Kidney (tissue), 13 donors: ENCODE measurements at regions not wholly inside any gene's neighbourhood (a gene's known extent, or its start where the extent isn't known, plus 50 kb on each side); places are given as distances from the start of the nearest gene placed in this dataset.

ENCODE experiments used
- DNase-seq, 5 donors: peaks; one replicate each; pipeline ENCODE4 v3.0.0-alpha.2; 2013 to 2020
- FAIRE-seq: peaks from 2 replicates; lab custom pipeline; 2012; peaks lifted over from hg19 to GRCh38; lab: Jason Lieb, UNC
- H3K27ac ChIP-seq, 2 donors: one replicate each; pipeline ENCODE4 v1.7.0; 2013; ENCODE audit warnings: low read depth in 2 of 2, low read length in 2 of 2, inconsistent platforms in 1 of 2
- H3K27me3 ChIP-seq: one replicate; pipeline ENCODE4 v1.7.1; 2013; ENCODE audit warnings: low read length, inconsistent platforms; ENCODE audit not compliant: control insufficient read depth, insufficient read depth
- H3K36me3 ChIP-seq, 3 donors: one replicate each; pipeline versions ENCODE4 v1.7.0 to v1.7.1; 2013; ENCODE audit warnings: low read length in 3 of 3, control low read depth in 1 of 3, inconsistent platforms in 1 of 3; ENCODE audit not compliant: insufficient read depth in 3 of 3, control insufficient read depth in 2 of 3
- H3K4me1 ChIP-seq, 3 donors: one replicate each; pipeline versions ENCODE4 v1.7.0 to v1.7.1; 2013; ENCODE audit warnings: low read length in 3 of 3, inconsistent platforms in 1 of 3, low read depth in 1 of 3; ENCODE audit not compliant: control insufficient read depth in 2 of 3, insufficient read depth in 2 of 3
- H3K4me3 ChIP-seq, 3 donors: one replicate each; pipeline versions ENCODE4 v1.7.0 to v1.8.1; 2013; ENCODE audit warnings: low read length in 3 of 3, control low read depth in 1 of 3, inconsistent platforms in 1 of 3
- H3K9ac ChIP-seq, 3 donors: one replicate each; pipeline versions ENCODE4 v1.7.0 to v1.7.1; 2013; ENCODE audit warnings: low read length in 3 of 3, control low read depth in 1 of 3, inconsistent platforms in 1 of 3
- H3K9me3 ChIP-seq, 3 donors: one replicate each; pipeline versions ENCODE4 v1.7.0 to v1.7.1; 2013; ENCODE audit warnings: low read length in 3 of 3, control low read depth in 1 of 3, inconsistent platforms in 1 of 3; ENCODE audit not compliant: control insufficient read depth in 2 of 3, insufficient read depth in 1 of 3
- intact Hi-C: fragments of 100-400 bp; cut with DNase I; formaldehyde crosslinking; loops from one replicate; pipeline ENCODE4 v1.11.1; 2022
- TF ChIP-seq, protein P1 (sequence below): IDR thresholded peaks from 3 replicates; pipeline ENCODE4 v1.5.1; 2012; ENCODE audit warnings: mild to moderate bottlenecking, moderate library complexity, borderline replicate concordance; ENCODE audit not compliant: insufficient read depth; ENCODE audit errors: extremely low read depth
- donor health status: control.
- donor health status: control.
- donor health status: control.
- donor health status: control.
- donor health status: control.
- donor health status: DM: yes; HTN: yes; CAD: no.
- donor health status: Normal renal cell carcinoma (clear cell type).

GRCh38 chr5:71782771-71783770 is 64.0 kb downstream of the CARTPT start:
- peak; percentile 79 to 93 (median 85) for DNase-seq
- Histone ChIP-seq H3K4me3 (peak overlapping the region; percentile 8 to 42 (median 20)), H3K9ac (no peak overlapping the region), H3K27me3 (no peaks in the 10 kb centered on the region), H3K36me3 (no peaks in the 10 kb centered on the region), H3K9me3 (no peaks in the 10 kb centered on the region), H3K27ac (no peak overlapping the region), H3K4me1 (no peaks in the 10 kb centered on the region)
- TF ChIP-seq, protein P1, sequence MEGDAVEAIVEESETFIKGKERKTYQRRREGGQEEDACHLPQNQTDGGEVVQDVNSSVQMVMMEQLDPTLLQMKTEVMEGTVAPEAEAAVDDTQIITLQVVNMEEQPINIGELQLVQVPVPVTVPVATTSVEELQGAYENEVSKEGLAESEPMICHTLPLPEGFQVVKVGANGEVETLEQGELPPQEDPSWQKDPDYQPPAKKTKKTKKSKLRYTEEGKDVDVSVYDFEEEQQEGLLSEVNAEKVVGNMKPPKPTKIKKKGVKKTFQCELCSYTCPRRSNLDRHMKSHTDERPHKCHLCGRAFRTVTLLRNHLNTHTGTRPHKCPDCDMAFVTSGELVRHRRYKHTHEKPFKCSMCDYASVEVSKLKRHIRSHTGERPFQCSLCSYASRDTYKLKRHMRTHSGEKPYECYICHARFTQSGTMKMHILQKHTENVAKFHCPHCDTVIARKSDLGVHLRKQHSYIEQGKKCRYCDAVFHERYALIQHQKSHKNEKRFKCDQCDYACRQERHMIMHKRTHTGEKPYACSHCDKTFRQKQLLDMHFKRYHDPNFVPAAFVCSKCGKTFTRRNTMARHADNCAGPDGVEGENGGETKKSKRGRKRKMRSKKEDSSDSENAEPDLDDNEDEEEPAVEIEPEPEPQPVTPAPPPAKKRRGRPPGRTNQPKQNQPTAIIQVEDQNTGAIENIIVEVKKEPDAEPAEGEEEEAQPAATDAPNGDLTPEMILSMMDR, result peak; percentile 81
- FAIRE-seq, result no peak
- intact Hi-C loops, result no loop called here

- H3K27ac ChIP-seq, result no peak overlapping the region
- TF ChIP-seq, protein P1, result no peak
- FAIRE-seq (no peak), DNase-seq (no peak)
- H3K9me3 ChIP-seq, result no peaks in the 10 kb centered on the region
- intact Hi-C loops, result no loop called here
- H3K27me3 ChIP-seq, result no peaks in the 10 kb centered on the region
- no peak overlapping the region for H3K4me3 ChIP-seq
- no peak overlapping the region for H3K9ac ChIP-seq
- H3K4me1 ChIP-seq, result no peaks in the 10 kb centered on the region
- H3K36me3 ChIP-seq, result no peaks in the 10 kb centered on the region
These were observed 64.8 kb downstream of the CARTPT start for GRCh38 chr5:71783891-71784290.

DNA sequence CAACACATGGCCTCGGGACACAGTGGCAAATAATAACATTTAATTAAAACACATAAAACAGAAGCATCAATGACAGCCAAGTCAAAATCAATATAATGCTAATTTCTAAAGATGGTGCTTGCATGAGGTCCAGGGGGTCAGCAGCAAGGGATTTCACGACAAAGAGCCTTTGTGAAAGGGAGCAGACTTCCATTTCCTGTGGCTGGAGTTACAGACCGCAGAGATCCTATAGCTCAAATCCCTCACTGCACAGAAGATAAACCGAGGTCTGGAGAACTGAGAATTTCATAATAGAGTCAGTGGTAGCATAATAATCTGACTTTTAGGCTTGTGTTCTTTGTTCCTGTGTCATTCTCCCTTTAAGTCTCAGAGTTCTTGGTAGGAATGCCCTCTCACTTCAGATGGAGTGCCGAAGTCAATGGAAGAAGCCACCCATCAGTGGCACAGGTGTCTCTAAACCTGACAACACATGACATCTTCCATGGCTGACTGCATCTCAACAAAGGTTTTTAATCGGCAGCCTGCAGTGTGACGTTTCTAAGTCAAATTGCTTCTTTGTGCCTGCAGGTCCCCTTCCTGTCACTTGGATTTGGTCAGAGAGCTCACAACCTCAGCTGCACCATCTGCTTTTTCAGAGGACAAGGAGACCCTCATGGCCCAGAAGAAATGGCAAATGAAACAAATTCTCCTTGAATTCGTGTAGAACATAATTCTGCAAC is 67.4 kb downstream of the CARTPT start:
- no peak overlapping the region for H3K4me3 ChIP-seq
- no peak overlapping the region for H3K9ac ChIP-seq
- intact Hi-C loops, result no loop called here
- DNase-seq (no peak), FAIRE-seq (no peak)
- TF ChIP-seq, protein P1, result no peak
- H3K27ac ChIP-seq, result no peak overlapping the region
- H3K4me1 ChIP-seq, result no peaks in the 10 kb centered on the region
- no peaks in the 10 kb centered on the region for H3K27me3 ChIP-seq
- no peaks in the 10 kb centered on the region for H3K9me3 ChIP-seq
- H3K36me3 ChIP-seq, result no peaks in the 10 kb centered on the region
